Upper lobe of left lung (tissue), 6 donors: ENCODE measurements at regions not wholly inside any gene's neighbourhood (a gene's known extent, or its start where the extent isn't known, plus 50 kb on each side); places are given as distances from the start of the nearest gene placed in this dataset.
"Not testable (repeated sequence)": the region's sequence is repeated elsewhere in the genome, so short reads cannot be mapped to it uniquely, and the experiment has no call there.

Experiments used
- ATAC-seq, 2 donors: fragments of 200-7000 bp; cut with Tn5 transposase; one replicate each; pipeline ENCODE4 v1.9.1; 2022; ENCODE audit warnings: mild to moderate bottlenecking in 2 of 2, moderate library complexity in 2 of 2; ENCODE audit not compliant: low FRiP score in 2 of 2
- DNase-seq, 2 donors: peaks; one replicate each; pipeline ENCODE4 v3.0.0-alpha.2; 2019 to 2020
- H3K27ac ChIP-seq, 4 donors: fragments of 200-600 bp; sonication (generic); one replicate each; pipeline ENCODE4 v1.5.1; 2016 to 2019
- H3K27me3 ChIP-seq, 4 donors: fragments of 200-600 bp; sonication (generic); one replicate each; pipeline ENCODE4 v1.5.1; 2017 to 2019
- H3K36me3 ChIP-seq, 4 donors: fragments of 200-600 bp; sonication (generic); one replicate each; pipeline ENCODE4 v1.5.1; 2016 to 2019
- H3K4me1 ChIP-seq, 4 donors: fragments of 200-600 bp; sonication (generic); one replicate each; pipeline ENCODE4 v1.5.1; 2018 to 2019
- H3K4me3 ChIP-seq, 4 donors: fragments of 200-600 bp; sonication (generic); one replicate each; pipeline ENCODE4 v1.5.1; 2017 to 2019; ENCODE audit warnings: mild to moderate bottlenecking in 2 of 4, moderate library complexity in 1 of 4
- H3K9me3 ChIP-seq, 4 donors: fragments of 200-600 bp; sonication (generic); one replicate each; pipeline ENCODE4 v1.5.1; 2018 to 2019
- EP300 ChIP-seq, 4 donors: sonication (generic); formaldehyde crosslinking; IDR thresholded peaks; one replicate each; pipeline ENCODE4 v1.5.1; 2017; ENCODE audit warnings: antibody characterized with exemption in 4 of 4, control low read depth in 2 of 4
- POLR2A ChIP-seq, 4 donors: fragments of 450-650 bp; IDR thresholded peaks; one replicate each; pipeline ENCODE4 v1.5.1; 2016 to 2017; ENCODE audit warnings: antibody characterized with exemption in 4 of 4, mild to moderate bottlenecking in 2 of 4
- POLR2AphosphoS5 ChIP-seq, 2 donors: sonication (generic); formaldehyde crosslinking; IDR thresholded peaks; one replicate each; pipeline ENCODE4 v1.5.1; 2017; ENCODE audit warnings: antibody characterized with exemption in 2 of 2
- WGBS, 2 donors: methylation state at CpG; one replicate each; pipeline ENCODE4 v1.1.5; 2017 to 2018; 5-methylcytosine and 5-hydroxymethylcytosine counted together
- TF ChIP-seq, protein P1 (sequence below), 6 experiments: fragments of 450-650 bp in 4 of 6; fragments of 200-600 bp in 2 of 6; sonication (generic) in 2 of 6; IDR thresholded peaks; one replicate each; pipeline ENCODE4 v1.5.1; 2016 to 2019; ENCODE audit warnings: antibody characterized with exemption in 6 of 6
- donor health status: DM: no; HTN: no; CAD: no; lungs with moderate emphysema.
- donor health status: DM: no; HTN: yes; CAD: no; lungs with severe emphysema.

DNA sequence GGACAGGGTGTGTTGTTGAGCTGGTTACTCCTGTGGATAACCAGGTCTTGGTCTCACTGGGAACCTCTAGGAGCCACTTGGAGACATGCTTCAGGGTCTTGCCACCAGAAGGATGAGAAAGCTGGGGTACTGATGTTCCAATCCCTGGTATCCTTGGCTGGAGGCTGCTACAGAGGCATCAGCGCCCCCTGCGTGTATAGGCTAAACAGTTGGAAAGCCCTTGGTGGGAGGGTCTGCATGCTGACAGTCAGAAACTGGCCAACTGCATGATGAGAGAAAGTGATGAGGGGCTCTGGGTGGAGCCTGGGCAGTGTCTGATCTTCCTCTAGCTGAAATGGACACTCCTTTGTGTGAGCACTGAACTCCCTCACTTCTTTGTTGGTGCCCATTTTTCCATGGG is 536.9 kb downstream of the XYLT1 start:
- ATAC-seq (no peak), DNase-seq (no peak)
- Histone ChIP-seq H3K9me3 (no peaks in the 10 kb centered on the region), H3K27ac (no peak overlapping the region), H3K4me1 (no peaks in the 10 kb centered on the region), H3K4me3 (no peak overlapping the region), H3K36me3 (no peaks in the 10 kb centered on the region), H3K27me3 (no peaks in the 10 kb centered on the region)
- WGBS, 2 donors, result 74 to 86% methylated on average over 2 of the region's 2 CpGs
- TF ChIP-seq EP300 (IDR thresholded peaks at IDR 0.05), result no peak
- TF ChIP-seq POLR2A (IDR thresholded peaks at IDR 0.05), result no peak

DNA sequence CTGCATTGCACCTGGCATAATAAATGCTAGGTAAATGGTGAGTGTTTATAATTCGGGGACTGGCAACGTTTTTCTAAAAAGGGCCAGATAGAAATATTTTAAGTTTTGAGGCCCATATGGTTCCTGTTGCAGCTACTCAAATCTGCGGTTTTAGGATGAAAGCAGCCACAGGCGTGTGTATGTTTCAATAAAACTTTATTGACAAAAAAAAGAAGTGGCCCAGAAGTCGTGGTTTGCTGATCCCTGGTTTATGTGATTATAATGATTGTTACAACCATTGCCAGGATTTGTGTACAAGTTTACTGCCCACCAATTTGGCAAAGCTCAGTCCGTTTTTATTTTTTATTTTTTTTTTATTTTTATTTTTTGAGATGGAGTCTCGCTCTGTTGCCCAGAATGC is 536.1 kb downstream of the XYLT1 start:
- 92 to 96% methylated on average over 7 of the region's 7 CpGs for WGBS, 2 donors
- H3K4me1 ChIP-seq, result no peaks in the 10 kb centered on the region
- H3K27ac ChIP-seq, result no peak overlapping the region
- no peak overlapping the region for H3K4me3 ChIP-seq
- TF ChIP-seq, protein P1, sequence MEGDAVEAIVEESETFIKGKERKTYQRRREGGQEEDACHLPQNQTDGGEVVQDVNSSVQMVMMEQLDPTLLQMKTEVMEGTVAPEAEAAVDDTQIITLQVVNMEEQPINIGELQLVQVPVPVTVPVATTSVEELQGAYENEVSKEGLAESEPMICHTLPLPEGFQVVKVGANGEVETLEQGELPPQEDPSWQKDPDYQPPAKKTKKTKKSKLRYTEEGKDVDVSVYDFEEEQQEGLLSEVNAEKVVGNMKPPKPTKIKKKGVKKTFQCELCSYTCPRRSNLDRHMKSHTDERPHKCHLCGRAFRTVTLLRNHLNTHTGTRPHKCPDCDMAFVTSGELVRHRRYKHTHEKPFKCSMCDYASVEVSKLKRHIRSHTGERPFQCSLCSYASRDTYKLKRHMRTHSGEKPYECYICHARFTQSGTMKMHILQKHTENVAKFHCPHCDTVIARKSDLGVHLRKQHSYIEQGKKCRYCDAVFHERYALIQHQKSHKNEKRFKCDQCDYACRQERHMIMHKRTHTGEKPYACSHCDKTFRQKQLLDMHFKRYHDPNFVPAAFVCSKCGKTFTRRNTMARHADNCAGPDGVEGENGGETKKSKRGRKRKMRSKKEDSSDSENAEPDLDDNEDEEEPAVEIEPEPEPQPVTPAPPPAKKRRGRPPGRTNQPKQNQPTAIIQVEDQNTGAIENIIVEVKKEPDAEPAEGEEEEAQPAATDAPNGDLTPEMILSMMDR (IDR thresholded peaks at IDR 0.05), result no peak
- TF ChIP-seq EP300 (IDR thresholded peaks at IDR 0.05) (no peak), POLR2AphosphoS5 (IDR thresholded peaks at IDR 0.05) (no peak), POLR2A (IDR thresholded peaks at IDR 0.05) (no peak)
- ATAC-seq, result no peak
- H3K36me3 ChIP-seq, result no peaks in the 10 kb centered on the region
- H3K9me3 ChIP-seq, result no peaks in the 10 kb centered on the region
- no peak for DNase-seq
- no peaks in the 10 kb centered on the region for H3K27me3 ChIP-seq

- ATAC-seq, H3K27me3 ChIP-seq, H3K36me3 ChIP-seq, DNase-seq, H3K27ac ChIP-seq, H3K9me3 ChIP-seq, H3K4me3 ChIP-seq, H3K4me1 ChIP-seq: not testable (repeated sequence)
- 84 to 86% methylated on average over 4 of the region's 4 CpGs for WGBS, 2 donors
Observed at GRCh38 chr16:16935909-16936308, 534.9 kb downstream of the XYLT1 start.

DNA sequence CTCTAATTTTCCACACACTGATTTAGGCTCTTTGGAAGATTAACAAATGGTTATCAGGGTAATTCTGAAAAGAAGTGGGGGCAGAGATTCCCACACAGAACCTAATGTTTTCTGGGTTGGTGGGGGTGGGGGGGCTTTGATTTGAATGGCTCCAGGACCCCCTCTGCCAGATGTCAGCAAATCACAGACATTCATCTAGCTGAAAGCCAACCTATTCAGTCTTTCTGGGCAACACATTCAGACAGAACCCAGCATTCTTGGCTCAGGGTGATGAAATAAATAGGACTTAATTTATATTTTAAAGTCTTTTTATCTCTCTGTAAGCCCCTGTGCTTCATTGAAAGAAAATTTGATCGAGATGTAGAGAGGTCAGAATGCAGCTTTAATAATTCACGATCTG is 533.2 kb downstream of the XYLT1 start:
- Histone ChIP-seq H3K36me3 (no peaks in the 10 kb centered on the region), H3K4me3 (no peak overlapping the region), H3K9me3 (no peaks in the 10 kb centered on the region), H3K27ac (no peak overlapping the region), H3K27me3 (no peaks in the 10 kb centered on the region), H3K4me1 (no peaks in the 10 kb centered on the region)
- TF ChIP-seq POLR2A (IDR thresholded peaks at IDR 0.05) (no peak), EP300 (IDR thresholded peaks at IDR 0.05) (no peak)
- 57 to 70% methylated on average over 2 of the region's 2 CpGs for whole genome bisulfite sequencing, 2 donors
- DNase-seq (no peak), ATAC-seq (no peak)

- Histone ChIP-seq H3K4me1 (no peaks in the 10 kb centered on the region), H3K36me3 (no peaks in the 10 kb centered on the region), H3K9me3 (no peaks in the 10 kb centered on the region), H3K27me3 (no peaks in the 10 kb centered on the region), H3K4me3 (no peak overlapping the region), H3K27ac (no peak overlapping the region)
- TF ChIP-seq POLR2A (IDR thresholded peaks at IDR 0.05) (no peak), POLR2AphosphoS5 (IDR thresholded peaks at IDR 0.05) (no peak)
- DNase-seq, result no peak
- ATAC-seq, result no peak
- 20 to 24% methylated on average over 4 of the region's 4 CpGs for WGBS, 2 donors
Observed at GRCh38 chr16:16938009-16938408, 532.8 kb downstream of the XYLT1 start.

DNA sequence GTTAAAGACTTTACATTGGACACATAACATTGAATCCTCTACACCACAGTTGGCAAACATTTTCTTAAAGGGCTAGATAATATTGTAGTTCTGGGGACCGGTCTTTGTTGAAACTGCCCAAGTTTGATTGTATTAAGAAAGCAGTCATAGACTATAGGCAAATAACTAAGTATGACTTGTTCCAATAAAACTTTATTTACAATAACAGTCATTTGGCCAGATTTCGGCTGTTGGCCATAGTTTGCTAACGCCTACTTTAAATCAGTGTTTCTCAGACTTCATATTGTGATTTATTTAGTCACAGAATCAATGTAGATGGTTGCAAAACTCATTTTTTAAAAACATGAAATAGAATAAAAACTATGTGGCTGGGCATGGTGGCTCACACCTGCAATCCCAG is 531.8 kb downstream of the XYLT1 start:
- TF ChIP-seq POLR2A (IDR thresholded peaks at IDR 0.05) (no peak), EP300 (IDR thresholded peaks at IDR 0.05) (no peak), POLR2AphosphoS5 (IDR thresholded peaks at IDR 0.05) (no peak)
- TF ChIP-seq, protein P1 (IDR thresholded peaks at IDR 0.05), result no peak
- Histone ChIP-seq H3K27me3 (no peaks in the 10 kb centered on the region), H3K4me1 (no peaks in the 10 kb centered on the region), H3K4me3 (no peak overlapping the region), H3K36me3 (no peaks in the 10 kb centered on the region), H3K9me3 (no peaks in the 10 kb centered on the region), H3K27ac (no peak overlapping the region)
- WGBS, 2 donors, result 82 to 90% methylated on average over 3 of the region's 3 CpGs
- DNase-seq, result no peak
- no peak for ATAC-seq

GRCh38 chr16:16940351-16940750 is 530.4 kb downstream of the XYLT1 start:
- Histone ChIP-seq H3K36me3 (no peaks in the 10 kb centered on the region), H3K4me3 (no peak overlapping the region)

GRCh38 chr16:16942849-16943248 is 527.9 kb downstream of the XYLT1 start:
- not testable (repeated sequence) for H3K36me3 ChIP-seq, H3K27me3 ChIP-seq, ATAC-seq, H3K27ac ChIP-seq, H3K4me3 ChIP-seq, H3K9me3 ChIP-seq, H3K4me1 ChIP-seq, DNase-seq
- 80% methylated on average over 6 of the region's 6 CpGs for WGBS, 2 donors

More at GRCh38 chr16:16940351-16940750, 530.4 kb downstream of the XYLT1 start:
- 43 to 53% methylated on average over 7 of the region's 7 CpGs for WGBS, 2 donors
- DNase-seq (no peak), ATAC-seq (no peak)
- TF ChIP-seq POLR2AphosphoS5 (IDR thresholded peaks at IDR 0.05) (no peak), POLR2A (IDR thresholded peaks at IDR 0.05) (no peak), EP300 (IDR thresholded peaks at IDR 0.05) (no peak)
- TF ChIP-seq, protein P1 (IDR thresholded peaks at IDR 0.05), result no peak
- Histone ChIP-seq H3K4me1 (no peaks in the 10 kb centered on the region), H3K9me3 (no peaks in the 10 kb centered on the region), H3K27ac (no peak overlapping the region), H3K27me3 (no peaks in the 10 kb centered on the region)
